ENCODE measurements at regions not wholly inside any gene's neighbourhood (a gene's known extent, or its start where the extent isn't known, plus 50 kb on each side); places are given as distances from the start of the nearest gene placed in this dataset.

GRCh38 chr3:196138482-196139254, 56.8 kb upstream of the TFRC start:
- TF ChIP-seq CTCF (IDR thresholded peaks at IDR 0.05): no peak
- no peak for TF ChIP-seq EP300 (IDR thresholded peaks at IDR 0.05)
- no peak for TF ChIP-seq POLR2A (IDR thresholded peaks at IDR 0.05)
- no peak for TF ChIP-seq POLR2AphosphoS5 (IDR thresholded peaks at IDR 0.05)

All from gastroesophageal sphincter (tissue), 3 donors.